ENCODE measurements at regions not wholly inside any gene's neighbourhood (a gene's known extent, or its start where the extent isn't known, plus 50 kb on each side); places are given as distances from the start of the nearest gene placed in this dataset.

DNA sequence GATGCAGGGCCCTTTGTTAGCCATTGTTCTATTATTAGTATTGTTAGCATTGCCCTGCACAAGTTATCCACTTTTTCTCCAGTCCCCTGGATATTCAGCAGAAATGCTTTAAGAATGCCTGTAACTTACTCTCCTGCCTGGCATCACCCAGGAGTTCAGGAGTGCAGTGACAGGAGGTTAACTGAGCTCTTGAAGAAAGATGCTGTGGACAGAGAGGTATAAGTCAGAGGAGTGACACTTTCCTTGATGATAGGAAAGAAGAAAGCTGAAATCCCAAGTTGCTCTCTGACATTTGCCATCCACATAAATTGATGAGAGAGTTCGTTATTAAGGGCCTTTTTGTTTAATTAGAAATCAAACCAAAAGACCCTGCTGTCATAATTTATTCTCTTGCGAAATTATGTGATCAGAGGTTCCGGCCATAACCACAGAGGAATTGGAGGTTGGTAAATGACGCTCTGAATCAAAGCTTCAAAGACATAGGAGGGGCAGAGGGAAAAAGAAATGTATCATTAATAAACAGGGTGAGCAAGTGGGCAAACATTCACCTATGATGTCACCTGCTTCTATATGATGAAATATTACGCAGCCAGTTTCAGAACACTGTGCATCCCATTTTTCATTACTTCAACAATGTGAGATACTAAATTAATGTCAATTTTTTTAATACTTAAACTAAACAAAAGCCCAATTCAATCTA, 230.2 kb upstream of the JADE1 start:
- no peak overlapping the region for H3K4me3 Mint-ChIP-seq
- H3K9me3 Mint-ChIP-seq = peaks cover 1% of the 10 kb centered on the region
- no peak overlapping the region for H3K27ac Mint-ChIP-seq (ENCODE audit: unreplicated experiment)
- TF ChIP-seq, protein P1, sequence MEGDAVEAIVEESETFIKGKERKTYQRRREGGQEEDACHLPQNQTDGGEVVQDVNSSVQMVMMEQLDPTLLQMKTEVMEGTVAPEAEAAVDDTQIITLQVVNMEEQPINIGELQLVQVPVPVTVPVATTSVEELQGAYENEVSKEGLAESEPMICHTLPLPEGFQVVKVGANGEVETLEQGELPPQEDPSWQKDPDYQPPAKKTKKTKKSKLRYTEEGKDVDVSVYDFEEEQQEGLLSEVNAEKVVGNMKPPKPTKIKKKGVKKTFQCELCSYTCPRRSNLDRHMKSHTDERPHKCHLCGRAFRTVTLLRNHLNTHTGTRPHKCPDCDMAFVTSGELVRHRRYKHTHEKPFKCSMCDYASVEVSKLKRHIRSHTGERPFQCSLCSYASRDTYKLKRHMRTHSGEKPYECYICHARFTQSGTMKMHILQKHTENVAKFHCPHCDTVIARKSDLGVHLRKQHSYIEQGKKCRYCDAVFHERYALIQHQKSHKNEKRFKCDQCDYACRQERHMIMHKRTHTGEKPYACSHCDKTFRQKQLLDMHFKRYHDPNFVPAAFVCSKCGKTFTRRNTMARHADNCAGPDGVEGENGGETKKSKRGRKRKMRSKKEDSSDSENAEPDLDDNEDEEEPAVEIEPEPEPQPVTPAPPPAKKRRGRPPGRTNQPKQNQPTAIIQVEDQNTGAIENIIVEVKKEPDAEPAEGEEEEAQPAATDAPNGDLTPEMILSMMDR (conservative IDR thresholded peaks at IDR 0.05) = no peak
- no peaks in the 10 kb centered on the region for H3K4me1 Mint-ChIP-seq
- DNase-seq (ENCODE audit: low read depth, low spot score) = no peak
- no peaks in the 10 kb centered on the region for H3K36me3 Mint-ChIP-seq (ENCODE audit: low read depth)
- no peaks in the 10 kb centered on the region for H3K27me3 Mint-ChIP-seq (ENCODE audit: low read depth)

DNA sequence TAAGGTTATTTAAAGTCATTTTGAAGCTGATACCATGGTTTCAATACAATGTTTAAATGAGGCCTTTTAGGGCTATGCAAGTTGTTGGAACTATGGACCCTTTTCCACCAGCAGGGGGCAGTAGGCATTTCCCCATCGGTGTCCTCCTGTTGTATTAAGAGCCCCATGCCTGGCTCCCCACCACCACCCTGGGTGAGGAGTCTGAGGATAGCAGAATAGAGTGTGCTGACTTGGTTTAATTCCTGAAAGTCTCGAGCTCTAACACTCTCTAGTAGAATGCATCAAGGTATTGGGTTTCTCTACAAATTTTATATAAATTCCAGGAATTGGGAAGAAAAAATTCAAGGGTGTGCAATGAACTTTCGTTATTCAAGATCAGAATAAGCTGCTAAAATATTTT, 234.8 kb upstream of the JADE1 start:
- H3K4me3 Mint-ChIP-seq = no peak overlapping the region
- TF ChIP-seq, protein P1 (conservative IDR thresholded peaks at IDR 0.05) = peak; percentile 69
- peaks cover 2% of the 10 kb centered on the region for H3K9me3 Mint-ChIP-seq
- H3K27ac Mint-ChIP-seq (ENCODE audit: unreplicated experiment) = no peak overlapping the region
- H3K27me3 Mint-ChIP-seq (ENCODE audit: low read depth) = no peaks in the 10 kb centered on the region
- H3K36me3 Mint-ChIP-seq (ENCODE audit: low read depth) = no peaks in the 10 kb centered on the region
- DNase-seq (ENCODE audit: low read depth, low spot score) = peak; percentile 59
- peaks cover 30% of the 10 kb centered on the region for H3K4me1 Mint-ChIP-seq

DNA sequence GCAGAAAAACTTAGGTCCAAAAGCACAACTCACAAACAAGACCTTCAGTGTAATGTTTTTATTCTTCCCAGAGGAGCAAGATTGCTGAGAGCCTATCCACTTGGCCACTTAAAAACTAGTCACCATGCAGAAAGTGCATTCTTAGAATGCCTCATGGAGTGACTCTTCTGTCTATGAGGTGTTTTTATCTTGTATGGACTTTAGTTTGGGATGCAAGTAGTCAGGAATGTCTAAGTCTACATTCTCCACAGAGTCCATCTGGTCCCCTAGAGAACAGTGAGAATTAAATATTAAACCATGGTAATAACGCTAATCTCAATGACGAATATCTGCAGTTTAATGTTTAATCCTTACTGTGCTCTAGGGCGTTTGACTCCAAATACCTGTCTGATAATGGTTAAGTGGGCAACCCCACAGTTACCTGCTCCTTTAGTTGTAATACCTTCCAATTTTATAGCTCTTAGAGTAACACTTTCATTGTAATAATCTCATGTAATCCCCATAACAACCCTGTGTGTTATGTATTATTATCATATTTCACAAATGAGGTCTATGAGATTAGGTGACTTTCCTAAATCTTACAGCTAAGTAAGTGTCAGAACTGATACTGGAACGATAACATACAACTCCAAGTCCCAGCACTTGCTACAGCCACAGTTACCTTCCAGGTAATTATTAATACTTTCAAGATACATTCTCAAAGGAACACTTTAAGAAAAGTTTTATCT, 235.6 kb upstream of the JADE1 start:
- peaks cover 2% of the 10 kb centered on the region for H3K9me3 Mint-ChIP-seq
- no peak overlapping the region for H3K4me3 Mint-ChIP-seq
- peaks cover 38% of the 10 kb centered on the region for H3K4me1 Mint-ChIP-seq
- no peaks in the 10 kb centered on the region for H3K27me3 Mint-ChIP-seq (ENCODE audit: low read depth)
- no peak for DNase-seq (ENCODE audit: low read depth, low spot score)
- no peak overlapping the region for H3K27ac Mint-ChIP-seq (ENCODE audit: unreplicated experiment)
- H3K36me3 Mint-ChIP-seq (ENCODE audit: low read depth) = no peaks in the 10 kb centered on the region
- TF ChIP-seq, protein P1 (conservative IDR thresholded peaks at IDR 0.05) = no peak

DNA sequence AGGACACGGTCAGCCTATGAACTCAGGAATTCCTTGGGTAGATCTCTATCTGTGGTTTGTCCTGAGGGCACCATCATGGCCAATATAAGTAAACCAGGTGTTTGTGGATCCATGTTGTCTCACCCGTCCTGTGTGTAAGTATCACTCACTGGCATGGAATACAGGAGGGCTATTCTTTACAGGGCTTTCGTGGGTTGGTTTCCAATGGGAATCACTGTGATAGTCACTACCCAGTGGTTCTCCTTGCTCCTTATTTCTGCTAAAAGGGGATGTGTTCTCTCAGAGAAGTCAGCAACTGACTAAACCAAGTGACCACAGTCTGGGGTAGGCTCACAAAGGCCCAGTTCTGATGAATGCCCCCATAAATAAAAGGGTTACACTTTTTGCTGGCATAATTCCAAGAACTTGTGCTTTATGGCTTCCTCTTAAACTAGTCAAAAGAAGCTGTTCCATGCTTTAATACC, 236.7 kb upstream of the JADE1 start:
- Mint-ChIP-seq H3K4me3 (no peak overlapping the region), H3K27ac (ENCODE audit: unreplicated experiment) (no peak overlapping the region), H3K4me1 (peaks cover 48% of the 10 kb centered on the region), H3K36me3 (ENCODE audit: low read depth) (no peaks in the 10 kb centered on the region), H3K9me3 (peaks cover 2% of the 10 kb centered on the region), H3K27me3 (ENCODE audit: low read depth) (no peaks in the 10 kb centered on the region)
- TF ChIP-seq, protein P1 (conservative IDR thresholded peaks at IDR 0.05) = no peak
- no peak for DNase-seq (ENCODE audit: low read depth, low spot score)

DNA sequence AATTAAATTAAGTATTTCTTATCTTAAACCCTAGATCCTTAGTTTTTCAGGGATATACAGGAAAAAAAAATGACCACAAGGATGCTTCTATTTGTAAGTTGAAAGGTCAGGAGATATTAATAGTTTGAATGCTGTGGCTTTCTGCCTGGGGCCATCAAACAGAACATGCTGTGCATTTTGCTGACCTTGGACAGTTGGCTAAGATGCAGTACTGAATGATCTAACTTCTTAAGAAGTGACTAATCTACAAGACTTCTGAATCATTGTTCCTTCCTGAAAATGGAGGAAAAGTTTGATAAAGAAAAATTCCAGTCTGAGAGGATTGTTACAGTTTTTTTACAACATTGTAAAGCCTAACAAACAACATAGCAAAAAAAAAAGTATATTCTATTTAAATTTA, 237.8 kb upstream of the JADE1 start:
- Mint-ChIP-seq H3K27me3 (ENCODE audit: low read depth) (no peaks in the 10 kb centered on the region), H3K36me3 (ENCODE audit: low read depth) (no peaks in the 10 kb centered on the region), H3K27ac (ENCODE audit: unreplicated experiment) (no peak overlapping the region), H3K4me3 (no peak overlapping the region), H3K9me3 (peaks cover 2% of the 10 kb centered on the region), H3K4me1 (peaks cover 58% of the 10 kb centered on the region)
- TF ChIP-seq, protein P1 (conservative IDR thresholded peaks at IDR 0.05) = no peak
- no peak for DNase-seq (ENCODE audit: low read depth, low spot score)

Data from neural crest cell (in vitro differentiated cells).